NB4 (cell line): ENCODE measurements at regions not wholly inside any gene's neighbourhood (a gene's known extent, or its start where the extent isn't known, plus 50 kb on each side); places are given as distances from the start of the nearest gene placed in this dataset.

Experiments used
- MAX ChIP-seq: IDR thresholded peaks from 2 replicates; pipeline ENCODE4 v1.6.1; 2011; ENCODE audit warnings: low read depth, low read length
- POLR2A ChIP-seq: IDR thresholded peaks from 2 replicates; pipeline ENCODE4 v1.6.1; 2011; ENCODE audit warnings: mild to moderate bottlenecking; ENCODE audit not compliant: insufficient read length; ENCODE audit errors: extremely low read depth
- TF ChIP-seq, protein P1 (sequence below): IDR thresholded peaks from one replicate; pipeline ENCODE4 v1.5.1; 2012; ENCODE audit warnings: low read depth, low read length

DNA sequence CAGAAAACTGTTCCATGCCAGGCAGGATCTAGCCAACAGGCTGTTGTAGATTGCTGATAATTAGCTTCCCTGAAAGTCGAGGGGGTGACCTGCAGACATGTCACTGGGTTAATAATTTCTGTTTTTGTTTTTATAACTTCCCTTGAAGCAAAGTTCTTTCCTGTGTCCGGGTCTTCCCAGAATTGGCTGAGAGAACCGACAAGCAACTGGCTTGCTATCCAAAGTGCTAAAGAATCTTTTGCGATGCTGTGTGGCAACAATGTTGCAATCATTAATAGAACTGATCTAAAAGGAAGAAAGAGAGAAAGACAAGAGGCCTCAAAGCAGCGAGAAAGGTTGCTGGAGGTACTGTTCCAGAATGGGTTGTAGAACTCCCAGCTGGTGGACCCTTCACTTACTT is 132.1 kb upstream of the DPP6 start:
- TF ChIP-seq, protein P1, sequence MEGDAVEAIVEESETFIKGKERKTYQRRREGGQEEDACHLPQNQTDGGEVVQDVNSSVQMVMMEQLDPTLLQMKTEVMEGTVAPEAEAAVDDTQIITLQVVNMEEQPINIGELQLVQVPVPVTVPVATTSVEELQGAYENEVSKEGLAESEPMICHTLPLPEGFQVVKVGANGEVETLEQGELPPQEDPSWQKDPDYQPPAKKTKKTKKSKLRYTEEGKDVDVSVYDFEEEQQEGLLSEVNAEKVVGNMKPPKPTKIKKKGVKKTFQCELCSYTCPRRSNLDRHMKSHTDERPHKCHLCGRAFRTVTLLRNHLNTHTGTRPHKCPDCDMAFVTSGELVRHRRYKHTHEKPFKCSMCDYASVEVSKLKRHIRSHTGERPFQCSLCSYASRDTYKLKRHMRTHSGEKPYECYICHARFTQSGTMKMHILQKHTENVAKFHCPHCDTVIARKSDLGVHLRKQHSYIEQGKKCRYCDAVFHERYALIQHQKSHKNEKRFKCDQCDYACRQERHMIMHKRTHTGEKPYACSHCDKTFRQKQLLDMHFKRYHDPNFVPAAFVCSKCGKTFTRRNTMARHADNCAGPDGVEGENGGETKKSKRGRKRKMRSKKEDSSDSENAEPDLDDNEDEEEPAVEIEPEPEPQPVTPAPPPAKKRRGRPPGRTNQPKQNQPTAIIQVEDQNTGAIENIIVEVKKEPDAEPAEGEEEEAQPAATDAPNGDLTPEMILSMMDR = no peak
- no peak for TF ChIP-seq POLR2A
- no peak for TF ChIP-seq MAX
